ENCODE measurements at regions not wholly inside any gene's neighbourhood (a gene's known extent, or its start where the extent isn't known, plus 50 kb on each side); places are given as distances from the start of the nearest gene placed in this dataset.

GRCh38 chr2:196381464-196381863 lies 210.1 kb upstream of the STK17B start:
- TF ChIP-seq CTCF (IDR thresholded peaks at IDR 0.05): no peak
- TF ChIP-seq POLR2A (IDR thresholded peaks at IDR 0.05): no peak
- TF ChIP-seq POLR2AphosphoS5 (IDR thresholded peaks at IDR 0.05): no peak
